ENCODE measurements at regions not wholly inside any gene's neighbourhood (a gene's known extent, or its start where the extent isn't known, plus 50 kb on each side); places are given as distances from the start of the nearest gene placed in this dataset.
"Not testable (repeated sequence)": the region's sequence is repeated elsewhere in the genome, so short reads cannot be mapped to it uniquely, and the experiment has no call there.

- Histone ChIP-seq H3K4me1 (ENCODE audit: control insufficient read depth, insufficient read depth, low read length) (no peaks in the 10 kb centered on the region), H3K27me3 (ENCODE audit: control insufficient read depth, insufficient read depth, low read length) (no peaks in the 10 kb centered on the region), H3K4me3 (ENCODE audit: low read length) (no peak overlapping the region), H3K36me3 (ENCODE audit: control insufficient read depth, insufficient read depth, low read length) (no peaks in the 10 kb centered on the region), H3K9me3 (replicated peaks; ENCODE audit: control insufficient read depth, low read depth, low read length) (no peaks in the 10 kb centered on the region), H3K27ac (ENCODE audit: low read length) (no peak overlapping the region)
- no peak for DNase-seq
- no CpG with 5 or more reads among the region's 4 CpGs for WGBS (ENCODE audit: insufficient coverage)
Observed at GRCh38 chr3:22380253-22380652, 629.2 kb upstream of the ZNF385D start.

DNA sequence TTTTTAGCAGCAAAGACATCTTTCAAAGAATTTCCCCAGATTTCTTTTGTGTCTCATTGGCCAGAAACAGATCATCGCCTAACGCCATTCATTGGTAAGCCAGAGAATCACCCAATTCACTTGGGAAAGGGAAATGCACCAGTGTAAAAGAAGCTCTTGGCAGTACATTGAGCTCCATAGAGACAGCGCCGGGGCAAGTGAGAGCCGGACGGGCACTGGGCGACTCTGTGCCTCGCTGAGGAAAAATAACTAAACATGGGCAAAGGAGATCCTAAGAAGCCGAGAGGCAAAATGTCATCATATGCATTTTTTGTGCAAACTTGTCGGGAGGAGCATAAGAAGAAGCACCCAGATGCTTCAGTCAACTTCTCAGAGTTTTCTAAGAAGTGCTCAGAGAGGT is 630.6 kb upstream of the ZNF385D start:
- WGBS (ENCODE audit: insufficient coverage), result 78% methylated on average over 4 of the region's 10 CpGs
- H3K36me3 ChIP-seq (ENCODE audit: control insufficient read depth, insufficient read depth, low read length), result not testable (repeated sequence)

GRCh38 chr3:22383285-22383684 is 632.3 kb upstream of the ZNF385D start:
- H3K4me3 ChIP-seq (ENCODE audit: low read length), result no peak overlapping the region
- no peaks in the 10 kb centered on the region for H3K4me1 ChIP-seq (ENCODE audit: control insufficient read depth, insufficient read depth, low read length)
- no peaks in the 10 kb centered on the region for H3K27me3 ChIP-seq (ENCODE audit: control insufficient read depth, insufficient read depth, low read length)
- no peak overlapping the region for H3K27ac ChIP-seq (ENCODE audit: low read length)
- H3K9me3 ChIP-seq (replicated peaks; ENCODE audit: control insufficient read depth, low read depth, low read length), result no peaks in the 10 kb centered on the region
- peak; percentile 19 for DNase-seq
- no peaks in the 10 kb centered on the region for H3K36me3 ChIP-seq (ENCODE audit: control insufficient read depth, insufficient read depth, low read length)

More for the DNA sequence above, 630.6 kb upstream of the ZNF385D start:
- not testable (repeated sequence) for H3K27ac ChIP-seq (ENCODE audit: low read length); H3K4me1 ChIP-seq (ENCODE audit: control insufficient read depth, insufficient read depth, low read length); H3K27me3 ChIP-seq (ENCODE audit: control insufficient read depth, insufficient read depth, low read length); DNase-seq; H3K9me3 ChIP-seq (replicated peaks; ENCODE audit: control insufficient read depth, low read depth, low read length); H3K4me3 ChIP-seq (ENCODE audit: low read length)

- Histone ChIP-seq H3K9me3 (replicated peaks; ENCODE audit: control insufficient read depth, low read depth, low read length) (no peaks in the 10 kb centered on the region), H3K27ac (ENCODE audit: low read length) (no peak overlapping the region), H3K4me3 (ENCODE audit: low read length) (no peak overlapping the region), H3K36me3 (ENCODE audit: control insufficient read depth, insufficient read depth, low read length) (no peaks in the 10 kb centered on the region), H3K4me1 (ENCODE audit: control insufficient read depth, insufficient read depth, low read length) (no peaks in the 10 kb centered on the region), H3K27me3 (ENCODE audit: control insufficient read depth, insufficient read depth, low read length) (no peaks in the 10 kb centered on the region)
- DNase-seq, result no peak
- WGBS (ENCODE audit: insufficient coverage), result no CpG with 5 or more reads among the region's 2 CpGs
Observed at GRCh38 chr3:22386107-22386506, 635.1 kb upstream of the ZNF385D start.

- no peak for DNase-seq
- H3K9me3 ChIP-seq (replicated peaks; ENCODE audit: control insufficient read depth, low read depth, low read length), result no peaks in the 10 kb centered on the region
- WGBS (ENCODE audit: insufficient coverage), result no CpG with 5 or more reads among the region's 2 CpGs
- no peaks in the 10 kb centered on the region for H3K4me1 ChIP-seq (ENCODE audit: control insufficient read depth, insufficient read depth, low read length)
- H3K27me3 ChIP-seq (ENCODE audit: control insufficient read depth, insufficient read depth, low read length), result no peaks in the 10 kb centered on the region
- H3K4me3 ChIP-seq (ENCODE audit: low read length), result no peak overlapping the region
- H3K36me3 ChIP-seq (ENCODE audit: control insufficient read depth, insufficient read depth, low read length), result no peaks in the 10 kb centered on the region
- H3K27ac ChIP-seq (ENCODE audit: low read length), result no peak overlapping the region
Observed at GRCh38 chr3:22392286-22392685, 641.3 kb upstream of the ZNF385D start.

DNA sequence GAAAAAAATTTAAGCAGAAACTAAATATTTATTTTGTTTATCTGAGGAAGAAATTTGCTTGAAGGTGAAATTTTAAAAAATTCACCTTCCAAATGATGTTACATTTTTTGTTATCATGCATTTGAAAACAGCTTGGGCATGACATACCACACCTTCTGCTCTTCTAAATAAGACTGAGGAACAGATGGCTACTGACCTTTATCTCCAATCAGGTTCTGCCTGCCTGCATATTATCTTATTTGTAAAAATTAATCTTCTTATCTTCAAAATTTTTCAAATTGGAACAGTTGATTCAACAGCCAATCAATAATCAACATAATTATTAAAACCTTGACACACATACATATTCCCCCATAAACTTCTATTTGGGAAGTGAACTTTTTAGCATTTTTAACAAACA is 641.8 kb upstream of the ZNF385D start:
- DNase-seq, result no peak
- Histone ChIP-seq H3K4me1 (ENCODE audit: control insufficient read depth, insufficient read depth, low read length) (no peaks in the 10 kb centered on the region), H3K9me3 (replicated peaks; ENCODE audit: control insufficient read depth, low read depth, low read length) (no peaks in the 10 kb centered on the region), H3K36me3 (ENCODE audit: control insufficient read depth, insufficient read depth, low read length) (no peaks in the 10 kb centered on the region), H3K27me3 (ENCODE audit: control insufficient read depth, insufficient read depth, low read length) (no peaks in the 10 kb centered on the region), H3K4me3 (ENCODE audit: low read length) (no peak overlapping the region), H3K27ac (ENCODE audit: low read length) (no peak overlapping the region)

GRCh38 chr3:22399566-22399965 is 648.6 kb upstream of the ZNF385D start:
- no peaks in the 10 kb centered on the region for H3K4me1 ChIP-seq (ENCODE audit: control insufficient read depth, insufficient read depth, low read length)
- no CpG with 5 or more reads among the region's 4 CpGs for WGBS (ENCODE audit: insufficient coverage)
- H3K4me3 ChIP-seq (ENCODE audit: low read length), result no peak overlapping the region
- DNase-seq, result no peak
- no peaks in the 10 kb centered on the region for H3K36me3 ChIP-seq (ENCODE audit: control insufficient read depth, insufficient read depth, low read length)
- H3K27ac ChIP-seq (ENCODE audit: low read length), result no peak overlapping the region
- H3K27me3 ChIP-seq (ENCODE audit: control insufficient read depth, insufficient read depth, low read length), result no peaks in the 10 kb centered on the region
- H3K9me3 ChIP-seq (replicated peaks; ENCODE audit: control insufficient read depth, low read depth, low read length), result no peaks in the 10 kb centered on the region

DNA sequence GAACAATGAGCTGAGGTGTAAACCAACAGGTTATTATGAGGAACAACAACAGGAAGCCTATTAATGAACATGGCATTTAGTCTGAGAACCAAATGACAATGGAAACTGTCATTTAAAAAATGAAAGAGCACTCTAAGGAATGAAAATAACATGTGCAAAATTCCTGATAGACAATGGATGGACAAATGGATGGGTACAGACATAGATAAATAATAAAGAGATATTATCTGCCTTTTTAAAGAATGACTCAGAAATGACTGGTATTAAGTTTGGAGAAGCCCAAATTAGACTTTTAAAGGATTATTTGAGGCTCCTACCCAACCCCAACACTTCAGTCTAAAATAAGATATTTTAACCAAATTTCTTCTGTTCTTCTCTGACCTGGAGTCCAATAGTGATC is 650.5 kb upstream of the ZNF385D start:
- Histone ChIP-seq H3K9me3 (replicated peaks; ENCODE audit: control insufficient read depth, low read depth, low read length) (no peaks in the 10 kb centered on the region), H3K4me1 (ENCODE audit: control insufficient read depth, insufficient read depth, low read length) (no peaks in the 10 kb centered on the region), H3K27ac (ENCODE audit: low read length) (no peak overlapping the region), H3K36me3 (ENCODE audit: control insufficient read depth, insufficient read depth, low read length) (no peaks in the 10 kb centered on the region), H3K27me3 (ENCODE audit: control insufficient read depth, insufficient read depth, low read length) (no peaks in the 10 kb centered on the region), H3K4me3 (ENCODE audit: low read length) (no peak overlapping the region)
- DNase-seq, result no peak

GRCh38 chr3:22414239-22414638 is 663.2 kb upstream of the ZNF385D start:
- no peak overlapping the region for H3K4me3 ChIP-seq (ENCODE audit: low read length)
- H3K27ac ChIP-seq (ENCODE audit: low read length), result no peak overlapping the region
- H3K36me3 ChIP-seq (ENCODE audit: control insufficient read depth, insufficient read depth, low read length), result no peaks in the 10 kb centered on the region
- no peaks in the 10 kb centered on the region for H3K4me1 ChIP-seq (ENCODE audit: control insufficient read depth, insufficient read depth, low read length)
- WGBS (ENCODE audit: insufficient coverage), result 100% methylated on average over 1 of the region's 3 CpGs
- peaks cover 13% of the 10 kb centered on the region for H3K9me3 ChIP-seq (replicated peaks; ENCODE audit: control insufficient read depth, low read depth, low read length)
- H3K27me3 ChIP-seq (ENCODE audit: control insufficient read depth, insufficient read depth, low read length), result no peaks in the 10 kb centered on the region
- DNase-seq, result no peak

- not testable (repeated sequence) for H3K27me3 ChIP-seq (ENCODE audit: control insufficient read depth, insufficient read depth, low read length); H3K27ac ChIP-seq (ENCODE audit: low read length); H3K4me3 ChIP-seq (ENCODE audit: low read length); H3K36me3 ChIP-seq (ENCODE audit: control insufficient read depth, insufficient read depth, low read length); H3K4me1 ChIP-seq (ENCODE audit: control insufficient read depth, insufficient read depth, low read length); DNase-seq
- peaks cover 13% of the 10 kb centered on the region for H3K9me3 ChIP-seq (replicated peaks; ENCODE audit: control insufficient read depth, low read depth, low read length)
- WGBS (ENCODE audit: insufficient coverage), result 87% methylated on average over 17 of the region's 19 CpGs
Observed at GRCh38 chr3:22416838-22417446, 665.9 kb upstream of the ZNF385D start.

DNA sequence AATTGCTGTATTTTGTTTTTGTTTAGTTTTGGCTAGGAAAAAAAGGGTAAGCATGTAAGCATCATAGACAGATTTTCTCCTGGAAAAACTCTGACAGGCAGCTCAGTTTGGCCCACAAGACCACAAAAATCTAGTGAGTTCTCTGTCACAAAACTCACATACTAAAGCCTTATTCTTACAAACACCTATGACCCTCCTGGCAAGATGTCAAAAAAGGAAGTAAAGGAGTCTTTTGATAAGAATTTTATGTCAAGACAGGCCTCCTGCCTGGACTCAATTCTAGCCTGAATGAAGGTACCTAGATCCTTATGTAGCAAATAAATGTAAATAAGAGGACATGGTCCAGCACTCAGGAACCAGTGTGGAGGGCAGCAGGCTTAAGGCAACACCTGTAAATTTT is 668.3 kb upstream of the ZNF385D start:
- no peaks in the 10 kb centered on the region for H3K36me3 ChIP-seq (ENCODE audit: control insufficient read depth, insufficient read depth, low read length)
- H3K4me1 ChIP-seq (ENCODE audit: control insufficient read depth, insufficient read depth, low read length), result no peaks in the 10 kb centered on the region
- H3K4me3 ChIP-seq (ENCODE audit: low read length), result no peak overlapping the region
- no peak overlapping the region for H3K27ac ChIP-seq (ENCODE audit: low read length)
- peaks cover 10% of the 10 kb centered on the region for H3K9me3 ChIP-seq (replicated peaks; ENCODE audit: control insufficient read depth, low read depth, low read length)
- DNase-seq, result no peak
- no peaks in the 10 kb centered on the region for H3K27me3 ChIP-seq (ENCODE audit: control insufficient read depth, insufficient read depth, low read length)
